ENCODE measurements at regions not wholly inside any gene's neighbourhood (a gene's known extent, or its start where the extent isn't known, plus 50 kb on each side); places are given as distances from the start of the nearest gene placed in this dataset.

DNA sequence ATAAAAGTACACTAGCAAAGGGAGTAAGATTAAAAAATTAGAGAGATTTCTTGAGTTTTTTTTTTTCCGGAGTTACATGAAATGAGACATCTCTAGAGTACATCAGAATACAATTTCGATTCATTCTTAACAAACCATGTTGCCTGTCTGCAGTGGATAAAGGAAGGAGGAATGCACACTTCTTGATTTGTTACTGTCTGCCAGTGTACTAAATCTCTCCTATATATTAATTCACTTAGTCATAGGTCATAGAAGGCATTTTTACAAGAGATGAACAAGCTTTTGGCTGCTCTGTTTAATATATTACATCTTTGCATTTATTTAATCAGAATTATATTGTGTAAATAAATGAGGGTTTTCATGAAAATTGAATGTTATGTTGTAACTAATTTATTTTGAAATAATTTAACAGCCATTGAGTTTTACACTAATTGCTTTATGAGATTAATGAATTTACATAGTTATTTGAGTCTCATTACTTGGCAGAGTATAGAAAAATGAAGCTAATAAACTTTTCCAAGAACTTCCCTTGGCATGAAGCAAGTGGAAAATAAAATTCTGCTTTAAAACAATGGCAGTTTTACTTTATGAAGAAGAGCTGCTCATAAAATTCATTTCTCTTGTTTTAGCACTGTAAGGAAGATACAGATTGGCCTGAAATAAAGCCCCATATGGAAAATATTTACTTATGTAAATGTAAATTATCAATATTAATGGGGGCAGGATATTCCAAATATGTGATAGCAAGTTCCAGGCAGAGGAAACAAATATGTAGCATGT lies 1284.7 kb downstream of the BRINP3 start:
- TF ChIP-seq, protein P1, sequence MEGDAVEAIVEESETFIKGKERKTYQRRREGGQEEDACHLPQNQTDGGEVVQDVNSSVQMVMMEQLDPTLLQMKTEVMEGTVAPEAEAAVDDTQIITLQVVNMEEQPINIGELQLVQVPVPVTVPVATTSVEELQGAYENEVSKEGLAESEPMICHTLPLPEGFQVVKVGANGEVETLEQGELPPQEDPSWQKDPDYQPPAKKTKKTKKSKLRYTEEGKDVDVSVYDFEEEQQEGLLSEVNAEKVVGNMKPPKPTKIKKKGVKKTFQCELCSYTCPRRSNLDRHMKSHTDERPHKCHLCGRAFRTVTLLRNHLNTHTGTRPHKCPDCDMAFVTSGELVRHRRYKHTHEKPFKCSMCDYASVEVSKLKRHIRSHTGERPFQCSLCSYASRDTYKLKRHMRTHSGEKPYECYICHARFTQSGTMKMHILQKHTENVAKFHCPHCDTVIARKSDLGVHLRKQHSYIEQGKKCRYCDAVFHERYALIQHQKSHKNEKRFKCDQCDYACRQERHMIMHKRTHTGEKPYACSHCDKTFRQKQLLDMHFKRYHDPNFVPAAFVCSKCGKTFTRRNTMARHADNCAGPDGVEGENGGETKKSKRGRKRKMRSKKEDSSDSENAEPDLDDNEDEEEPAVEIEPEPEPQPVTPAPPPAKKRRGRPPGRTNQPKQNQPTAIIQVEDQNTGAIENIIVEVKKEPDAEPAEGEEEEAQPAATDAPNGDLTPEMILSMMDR (IDR thresholded peaks at IDR 0.05; ENCODE audit: poor library complexity, severe bottlenecking) = no peak
- TF ChIP-seq EZH2 (IDR thresholded peaks at IDR 0.05; ENCODE audit: borderline replicate concordance, insufficient read depth, low read length, poor library complexity, severe bottlenecking) (no peak), RAD21 (conservative IDR thresholded peaks at IDR 0.05) (no peak), EP300 (conservative IDR thresholded peaks at IDR 0.05; ENCODE audit: poor library complexity, severe bottlenecking) (no peak), POLR2AphosphoS5 (IDR thresholded peaks at IDR 0.05) (no peak), MXI1 (conservative IDR thresholded peaks at IDR 0.05; ENCODE audit: poor library complexity, severe bottlenecking) (no peak), SMC3 (conservative IDR thresholded peaks at IDR 0.05; ENCODE audit: poor library complexity) (no peak)
- TF ChIP-seq, protein P2, sequence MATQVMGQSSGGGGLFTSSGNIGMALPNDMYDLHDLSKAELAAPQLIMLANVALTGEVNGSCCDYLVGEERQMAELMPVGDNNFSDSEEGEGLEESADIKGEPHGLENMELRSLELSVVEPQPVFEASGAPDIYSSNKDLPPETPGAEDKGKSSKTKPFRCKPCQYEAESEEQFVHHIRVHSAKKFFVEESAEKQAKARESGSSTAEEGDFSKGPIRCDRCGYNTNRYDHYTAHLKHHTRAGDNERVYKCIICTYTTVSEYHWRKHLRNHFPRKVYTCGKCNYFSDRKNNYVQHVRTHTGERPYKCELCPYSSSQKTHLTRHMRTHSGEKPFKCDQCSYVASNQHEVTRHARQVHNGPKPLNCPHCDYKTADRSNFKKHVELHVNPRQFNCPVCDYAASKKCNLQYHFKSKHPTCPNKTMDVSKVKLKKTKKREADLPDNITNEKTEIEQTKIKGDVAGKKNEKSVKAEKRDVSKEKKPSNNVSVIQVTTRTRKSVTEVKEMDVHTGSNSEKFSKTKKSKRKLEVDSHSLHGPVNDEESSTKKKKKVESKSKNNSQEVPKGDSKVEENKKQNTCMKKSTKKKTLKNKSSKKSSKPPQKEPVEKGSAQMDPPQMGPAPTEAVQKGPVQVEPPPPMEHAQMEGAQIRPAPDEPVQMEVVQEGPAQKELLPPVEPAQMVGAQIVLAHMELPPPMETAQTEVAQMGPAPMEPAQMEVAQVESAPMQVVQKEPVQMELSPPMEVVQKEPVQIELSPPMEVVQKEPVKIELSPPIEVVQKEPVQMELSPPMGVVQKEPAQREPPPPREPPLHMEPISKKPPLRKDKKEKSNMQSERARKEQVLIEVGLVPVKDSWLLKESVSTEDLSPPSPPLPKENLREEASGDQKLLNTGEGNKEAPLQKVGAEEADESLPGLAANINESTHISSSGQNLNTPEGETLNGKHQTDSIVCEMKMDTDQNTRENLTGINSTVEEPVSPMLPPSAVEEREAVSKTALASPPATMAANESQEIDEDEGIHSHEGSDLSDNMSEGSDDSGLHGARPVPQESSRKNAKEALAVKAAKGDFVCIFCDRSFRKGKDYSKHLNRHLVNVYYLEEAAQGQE (IDR thresholded peaks at IDR 0.05; ENCODE audit: borderline replicate concordance) = no peak
